ENCODE measurements at regions not wholly inside any gene's neighbourhood (a gene's known extent, or its start where the extent isn't known, plus 50 kb on each side); places are given as distances from the start of the nearest gene placed in this dataset.

DNA sequence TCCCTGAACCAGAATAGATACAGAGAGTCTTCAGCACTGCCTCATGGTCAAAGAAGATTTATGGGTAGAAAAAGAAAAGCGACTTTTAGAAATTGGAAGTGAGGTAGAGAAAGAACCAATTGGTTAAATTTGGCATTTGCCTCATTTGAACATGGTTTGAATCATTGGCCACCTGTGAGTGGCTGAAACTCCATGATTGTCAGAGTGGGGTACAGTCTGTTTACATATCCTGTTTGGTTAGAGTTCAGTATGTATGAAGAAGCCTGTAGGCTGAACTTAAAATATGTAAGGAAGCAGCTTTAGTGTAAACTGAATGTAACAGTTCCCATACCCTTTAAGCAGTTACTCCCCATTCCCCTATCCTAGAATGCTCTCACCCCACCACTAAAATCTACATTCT, 76.0 kb upstream of the CTSO start:
- intact Hi-C loops (cut with DNase I; ENCODE audit: low total_unique reads): no loop called here
- H3K9me3 ChIP-seq: no peaks in the 10 kb centered on the region
- H3K4me1 ChIP-seq: no peaks in the 10 kb centered on the region
- no peak overlapping the region for H3K27ac ChIP-seq
- H3K27me3 ChIP-seq (replicated peaks in 1 of 7): no peaks in the 10 kb centered on the region
- WGBS, 5 donors: 78 to 94% (median 86%) methylated on average over 1 of the region's 1 CpG
- DNase-seq: no peak
- no peak overlapping the region for H3K4me3 ChIP-seq
- TF ChIP-seq POLR2AphosphoS5 (IDR thresholded peaks at IDR 0.05) (no peak), POLR2A (IDR thresholded peaks at IDR 0.05) (no peak)
- TF ChIP-seq, protein P1, sequence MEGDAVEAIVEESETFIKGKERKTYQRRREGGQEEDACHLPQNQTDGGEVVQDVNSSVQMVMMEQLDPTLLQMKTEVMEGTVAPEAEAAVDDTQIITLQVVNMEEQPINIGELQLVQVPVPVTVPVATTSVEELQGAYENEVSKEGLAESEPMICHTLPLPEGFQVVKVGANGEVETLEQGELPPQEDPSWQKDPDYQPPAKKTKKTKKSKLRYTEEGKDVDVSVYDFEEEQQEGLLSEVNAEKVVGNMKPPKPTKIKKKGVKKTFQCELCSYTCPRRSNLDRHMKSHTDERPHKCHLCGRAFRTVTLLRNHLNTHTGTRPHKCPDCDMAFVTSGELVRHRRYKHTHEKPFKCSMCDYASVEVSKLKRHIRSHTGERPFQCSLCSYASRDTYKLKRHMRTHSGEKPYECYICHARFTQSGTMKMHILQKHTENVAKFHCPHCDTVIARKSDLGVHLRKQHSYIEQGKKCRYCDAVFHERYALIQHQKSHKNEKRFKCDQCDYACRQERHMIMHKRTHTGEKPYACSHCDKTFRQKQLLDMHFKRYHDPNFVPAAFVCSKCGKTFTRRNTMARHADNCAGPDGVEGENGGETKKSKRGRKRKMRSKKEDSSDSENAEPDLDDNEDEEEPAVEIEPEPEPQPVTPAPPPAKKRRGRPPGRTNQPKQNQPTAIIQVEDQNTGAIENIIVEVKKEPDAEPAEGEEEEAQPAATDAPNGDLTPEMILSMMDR (IDR thresholded peaks at IDR 0.05 in 8 of 11, conservative IDR thresholded peaks at IDR 0.05 in 3 of 11): no peak
- H3K36me3 ChIP-seq: no peaks in the 10 kb centered on the region

DNA sequence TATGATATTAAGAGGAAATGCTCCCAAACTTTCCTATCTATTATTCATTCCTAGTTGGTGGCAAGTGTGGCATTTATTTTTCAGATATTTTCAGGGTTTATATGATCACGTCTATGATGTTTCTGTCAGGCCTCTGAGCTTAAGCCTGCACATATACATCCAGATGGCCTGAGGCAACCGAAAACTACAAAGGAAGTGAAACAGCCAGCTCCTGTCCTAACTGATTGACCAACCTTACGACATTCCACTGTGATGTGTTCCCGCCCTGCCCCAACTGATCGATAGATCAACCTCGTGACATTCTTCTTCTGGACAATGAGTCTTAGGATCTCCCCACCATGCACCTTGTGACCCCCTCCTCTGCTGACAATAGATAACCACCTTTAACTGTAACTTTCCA, 67.6 kb upstream of the CTSO start:
- DNase-seq: no peak
- WGBS, 5 donors: 82 to 88% (median 87%) methylated on average over 6 of the region's 6 CpGs
- Histone ChIP-seq H3K36me3 (no peaks in the 10 kb centered on the region), H3K27ac (no peak overlapping the region), H3K27me3 (replicated peaks in 1 of 7) (no peaks in the 10 kb centered on the region), H3K9me3 (no peaks in the 10 kb centered on the region), H3K4me1 (no peaks in the 10 kb centered on the region), H3K4me3 (no peak overlapping the region)
- TF ChIP-seq POLR2AphosphoS5 (IDR thresholded peaks at IDR 0.05) (no peak), POLR2A (IDR thresholded peaks at IDR 0.05) (no peak)
- TF ChIP-seq, protein P1 (IDR thresholded peaks at IDR 0.05 in 8 of 11, conservative IDR thresholded peaks at IDR 0.05 in 3 of 11): no peak
- intact Hi-C loops (cut with DNase I; ENCODE audit: low total_unique reads): no loop called here

DNA sequence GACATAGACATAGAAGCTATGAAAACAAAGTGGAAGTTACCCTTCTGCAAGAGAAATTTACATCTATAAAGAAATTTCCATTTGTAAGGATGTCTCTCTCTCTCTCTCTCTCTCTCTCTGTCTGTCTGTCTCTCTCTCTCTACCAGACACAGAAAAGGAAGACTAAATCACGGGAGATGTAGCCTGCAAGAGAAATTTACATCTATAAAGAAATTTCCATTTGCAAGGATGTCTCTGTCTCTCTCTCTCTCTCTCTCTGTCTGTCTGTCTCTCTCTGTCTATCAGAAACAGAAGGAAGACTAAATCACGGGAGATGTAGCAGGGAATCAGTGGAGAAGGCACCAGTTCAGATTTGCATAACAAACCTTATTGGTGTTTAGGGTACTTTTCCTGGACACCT, 65.6 kb upstream of the CTSO start:
- no peaks in the 10 kb centered on the region for H3K9me3 ChIP-seq
- DNase-seq: no peak
- TF ChIP-seq POLR2A (IDR thresholded peaks at IDR 0.05) (no peak), POLR2AphosphoS5 (IDR thresholded peaks at IDR 0.05) (no peak)
- TF ChIP-seq, protein P1 (IDR thresholded peaks at IDR 0.05 in 8 of 11, conservative IDR thresholded peaks at IDR 0.05 in 3 of 11): no peak
- no peaks in the 10 kb centered on the region for H3K27me3 ChIP-seq (replicated peaks in 1 of 7)
- no peaks in the 10 kb centered on the region for H3K36me3 ChIP-seq
- WGBS, 5 donors: 36 to 55% (median 44%) methylated on average over 2 of the region's 2 CpGs
- H3K4me1 ChIP-seq: no peaks in the 10 kb centered on the region
- H3K4me3 ChIP-seq: no peak overlapping the region
- intact Hi-C loops (cut with DNase I; ENCODE audit: low total_unique reads): no loop called here
- no peak overlapping the region for H3K27ac ChIP-seq

DNA sequence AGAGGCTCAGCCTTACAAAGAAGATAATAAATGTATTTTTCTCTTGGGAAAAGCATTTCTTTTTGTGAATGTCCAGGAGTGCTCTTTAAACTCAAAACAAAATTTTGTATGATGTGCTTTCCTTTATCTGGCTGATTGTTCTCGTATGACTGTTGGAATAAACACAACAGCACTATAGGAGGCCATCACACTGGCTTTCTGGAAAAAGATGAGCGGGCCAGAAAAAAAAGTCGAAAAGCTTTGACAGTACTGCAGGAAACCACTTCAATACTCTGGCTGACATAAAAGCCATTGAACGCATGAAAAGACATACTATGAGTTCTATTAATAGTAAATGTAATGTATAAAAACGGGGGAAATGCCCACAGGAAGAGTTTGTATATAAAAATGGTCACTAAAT, 64.7 kb upstream of the CTSO start:
- H3K9me3 ChIP-seq: no peaks in the 10 kb centered on the region
- no peak for DNase-seq
- H3K4me1 ChIP-seq: no peaks in the 10 kb centered on the region
- H3K27me3 ChIP-seq (replicated peaks in 1 of 7): no peaks in the 10 kb centered on the region
- no peak for TF ChIP-seq POLR2AphosphoS5 (IDR thresholded peaks at IDR 0.05)
- no peak for TF ChIP-seq POLR2A (IDR thresholded peaks at IDR 0.05)
- TF ChIP-seq, protein P1 (IDR thresholded peaks at IDR 0.05 in 8 of 11, conservative IDR thresholded peaks at IDR 0.05 in 3 of 11): no peak
- intact Hi-C loops (cut with DNase I; ENCODE audit: low total_unique reads): no loop called here
- no peak overlapping the region for H3K4me3 ChIP-seq
- H3K36me3 ChIP-seq: no peaks in the 10 kb centered on the region
- WGBS, 5 donors: 30 to 42% (median 36%) methylated on average over 5 of the region's 5 CpGs
- H3K27ac ChIP-seq: no peak overlapping the region

Data from spleen (tissue), 11 donors.